KMS-11 (cell line): ENCODE measurements at regions not wholly inside any gene's neighbourhood (a gene's known extent, or its start where the extent isn't known, plus 50 kb on each side); places are given as distances from the start of the nearest gene placed in this dataset.

Source experiments
- H2AFZ ChIP-seq: fragments of 200-600 bp; sonication (generic); 2 replicates; pipeline ENCODE4 v1.6.1; 2016; ENCODE audit warnings: antibody characterized with exemption, mixed run types, low read depth
- H3K27ac ChIP-seq: fragments of 200-600 bp; sonication (generic); 2 replicates; pipeline ENCODE4 v1.6.1; 2016; ENCODE audit warnings: mild to moderate bottlenecking, mixed run types
- H3K27me3 ChIP-seq: fragments of 200-600 bp; sonication (generic); 2 replicates; pipeline ENCODE4 v1.6.1; 2017; ENCODE audit warnings: mild to moderate bottlenecking, low read depth, mixed run types, moderate library complexity; ENCODE audit not compliant: insufficient read depth
- H3K36me3 ChIP-seq: fragments of 200-600 bp; sonication (generic); 2 replicates; pipeline ENCODE4 v1.6.1; 2017; ENCODE audit warnings: mild to moderate bottlenecking, mixed run types; ENCODE audit not compliant: insufficient read depth
- H3K4me1 ChIP-seq: fragments of 200-600 bp; sonication (generic); 2 replicates; pipeline ENCODE4 v1.6.1; 2016; ENCODE audit warnings: mild to moderate bottlenecking, low read depth, mixed run types; ENCODE audit not compliant: poor library complexity, severe bottlenecking
- H3K4me2 ChIP-seq: fragments of 200-600 bp; sonication (generic); 2 replicates; pipeline ENCODE4 v1.7.0; 2016; ENCODE audit warnings: mild to moderate bottlenecking, mixed run types
- H3K4me3 ChIP-seq: fragments of 200-600 bp; sonication (generic); IDR thresholded peaks from 2 replicates; pipeline ENCODE4 v1.6.1; 2017; ENCODE audit warnings: low read depth, low read length, mixed read lengths; ENCODE audit not compliant: insufficient read depth
- H3K79me2 ChIP-seq: fragments of 200-600 bp; sonication (generic); 2 replicates; pipeline ENCODE4 v1.6.1; 2016; ENCODE audit warnings: low read depth, mixed run types; ENCODE audit not compliant: insufficient read depth
- H3K9ac ChIP-seq: fragments of 200-600 bp; sonication (generic); 2 replicates; pipeline ENCODE4 v1.6.1; 2016; ENCODE audit warnings: mild to moderate bottlenecking, mixed run types
- H4K20me1 ChIP-seq: fragments of 200-600 bp; sonication (generic); 2 replicates; pipeline ENCODE4 v1.6.1; 2016; ENCODE audit warnings: mild to moderate bottlenecking, mixed run types; ENCODE audit not compliant: insufficient read depth
- CTCF ChIP-seq: fragments of 200-600 bp; sonication (generic); conservative IDR thresholded peaks from 2 replicates; pipeline ENCODE4 v1.6.1; 2017; ENCODE audit warnings: low read depth, mild to moderate bottlenecking, antibody characterized with exemption, low read length, moderate library complexity, mixed read lengths

GRCh38 chr5:158502686-158503085 lies 597.0 kb downstream of the EBF1 start:
- no peak overlapping the region for H3K4me2 ChIP-seq
- H3K27ac ChIP-seq: no peak overlapping the region

GRCh38 chr5:158499892-158500418 lies 599.8 kb downstream of the EBF1 start:
- Histone ChIP-seq H3K4me3 (no peak overlapping the region), H3K27ac (no peak overlapping the region), H3K4me2 (no peak overlapping the region), H3K27me3 (no peaks in the 10 kb centered on the region), H3K9ac (no peak overlapping the region), H3K36me3 (no peaks in the 10 kb centered on the region), H3K4me1 (no peaks in the 10 kb centered on the region), H3K79me2 (no peaks in the 10 kb centered on the region), H4K20me1 (no peaks in the 10 kb centered on the region), H2AFZ (no peak overlapping the region)
- no peak for TF ChIP-seq CTCF

More at GRCh38 chr5:158502686-158503085, 597.0 kb downstream of the EBF1 start:
- Histone ChIP-seq H4K20me1 (no peaks in the 10 kb centered on the region), H3K4me1 (no peaks in the 10 kb centered on the region), H3K36me3 (no peaks in the 10 kb centered on the region), H3K79me2 (no peaks in the 10 kb centered on the region), H3K4me3 (no peak overlapping the region), H3K9ac (no peak overlapping the region), H3K27me3 (no peaks in the 10 kb centered on the region), H2AFZ (no peak overlapping the region)
- TF ChIP-seq CTCF: no peak

- Histone ChIP-seq H3K4me1 (no peaks in the 10 kb centered on the region), H3K36me3 (no peaks in the 10 kb centered on the region), H3K4me3 (no peak overlapping the region), H3K9ac (no peak overlapping the region), H3K27ac (no peak overlapping the region), H3K27me3 (no peaks in the 10 kb centered on the region), H2AFZ (no peak overlapping the region), H4K20me1 (no peaks in the 10 kb centered on the region), H3K79me2 (no peaks in the 10 kb centered on the region), H3K4me2 (no peak overlapping the region)
- no peak for TF ChIP-seq CTCF
These were observed 600.4 kb downstream of the EBF1 start for GRCh38 chr5:158499075-158499891.

- Histone ChIP-seq H3K4me3 (no peak overlapping the region), H2AFZ (no peak overlapping the region), H3K27ac (no peak overlapping the region), H4K20me1 (no peaks in the 10 kb centered on the region), H3K36me3 (no peaks in the 10 kb centered on the region), H3K4me2 (no peak overlapping the region), H3K79me2 (no peaks in the 10 kb centered on the region), H3K27me3 (no peaks in the 10 kb centered on the region), H3K4me1 (no peaks in the 10 kb centered on the region), H3K9ac (no peak overlapping the region)
- TF ChIP-seq CTCF: no peak
These were observed 603.1 kb downstream of the EBF1 start for GRCh38 chr5:158496624-158497023.
